GM21717 (cell line): ENCODE measurements at regions not wholly inside any gene's neighbourhood (a gene's known extent, or its start where the extent isn't known, plus 50 kb on each side); places are given as distances from the start of the nearest gene placed in this dataset.

Experiments
- ATAC-seq: cut with Tn5 transposase; IDR thresholded peaks from one replicate; pipeline ENCODE4 v1.9.1; 2021; ENCODE audit warnings: mild to moderate bottlenecking, moderate library complexity; ENCODE audit not compliant: unreplicated experiment

- no peak for ATAC-seq
Measured at GRCh38 chr2:16716024-16716423, 50.4 kb upstream of the CYRIA start.
